NCI-H510A (cell line): ENCODE measurements at regions not wholly inside any gene's neighbourhood (a gene's known extent, or its start where the extent isn't known, plus 50 kb on each side); places are given as distances from the start of the nearest gene placed in this dataset.
"Not testable (repeated sequence)": the region's sequence is repeated elsewhere in the genome, so short reads cannot be mapped to it uniquely, and the experiment has no call there.

Source experiments
- DNase-seq: peaks from one replicate; lab custom pipeline; 2025; lab: John Stamatoyannopoulos, UW

GRCh38 chr16:13471036-13471435 lies 448.9 kb upstream of the ERCC4 start:
- DNase-seq, result no peak

- no peak for DNase-seq
Measured at GRCh38 chr16:13478991-13479390, 441.0 kb upstream of the ERCC4 start.

- DNase-seq, result no peak
Measured at GRCh38 chr16:13479549-13479948, 440.4 kb upstream of the ERCC4 start.

GRCh38 chr16:13480801-13481200 lies 439.2 kb upstream of the ERCC4 start:
- no peak for DNase-seq

- DNase-seq, result no peak
Measured at GRCh38 chr16:13483121-13483520, 436.8 kb upstream of the ERCC4 start.

GRCh38 chr16:13489416-13489815 lies 430.5 kb upstream of the ERCC4 start:
- not testable (repeated sequence) for DNase-seq

GRCh38 chr16:13492046-13492445 lies 427.9 kb upstream of the ERCC4 start:
- no peak for DNase-seq

GRCh38 chr16:13503960-13504635 lies 415.9 kb upstream of the ERCC4 start:
- no peak for DNase-seq

- no peak for DNase-seq
Measured at GRCh38 chr16:13507530-13507929, 412.4 kb upstream of the ERCC4 start.

GRCh38 chr16:13510425-13511151 lies 409.4 kb upstream of the ERCC4 start:
- no peak for DNase-seq

GRCh38 chr16:13517841-13518240 lies 402.1 kb upstream of the ERCC4 start:
- DNase-seq, result no peak

- DNase-seq, result no peak
Measured at GRCh38 chr16:13519871-13520270, 400.1 kb upstream of the ERCC4 start.

- DNase-seq, result no peak
Measured at GRCh38 chr16:13521356-13521755, 398.6 kb upstream of the ERCC4 start.

GRCh38 chr16:13527332-13527731 lies 392.6 kb upstream of the ERCC4 start:
- no peak for DNase-seq

- no peak for DNase-seq
Measured at GRCh38 chr16:13528691-13529090, 391.3 kb upstream of the ERCC4 start.

GRCh38 chr16:13529193-13529982 lies 390.6 kb upstream of the ERCC4 start:
- no peak for DNase-seq

GRCh38 chr16:13540771-13541170 lies 379.2 kb upstream of the ERCC4 start:
- no peak for DNase-seq

GRCh38 chr16:13542284-13542683 lies 377.7 kb upstream of the ERCC4 start:
- no peak for DNase-seq

- DNase-seq, result no peak
Measured at GRCh38 chr16:13543850-13544249, 376.1 kb upstream of the ERCC4 start.

- DNase-seq, result no peak
Measured at GRCh38 chr16:13545271-13545670, 374.7 kb upstream of the ERCC4 start.

- no peak for DNase-seq
Measured at GRCh38 chr16:13550254-13550653, 369.7 kb upstream of the ERCC4 start.

- DNase-seq, result no peak
Measured at GRCh38 chr16:13552062-13552959, 367.6 kb upstream of the ERCC4 start.
